AG09319 (cell line): ENCODE measurements at regions not wholly inside any gene's neighbourhood (a gene's known extent, or its start where the extent isn't known, plus 50 kb on each side); places are given as distances from the start of the nearest gene placed in this dataset.

ENCODE experiments used
- DNase-seq: peaks from one replicate; pipeline ENCODE4 v3.0.0-alpha.2; 2010; ENCODE audit warnings: low read depth; ENCODE audit errors: extremely low read depth
- CTCF ChIP-seq: IDR thresholded peaks from 2 replicates; pipeline ENCODE4 v1.5.1; 2011; ENCODE audit warnings: low read depth, mild to moderate bottlenecking, inconsistent platforms, low read length, moderate library complexity

GRCh38 chr5:63124266-63124665 is 545.6 kb downstream of the LRRC70 start:
- DNase-seq: no peak
- TF ChIP-seq CTCF: no peak

GRCh38 chr5:63121471-63121870 is 542.9 kb downstream of the LRRC70 start:
- TF ChIP-seq CTCF: no peak
- no peak for DNase-seq

GRCh38 chr5:63118221-63118620 is 539.6 kb downstream of the LRRC70 start:
- no peak for TF ChIP-seq CTCF
- DNase-seq: no peak

GRCh38 chr5:63111891-63112290 is 533.3 kb downstream of the LRRC70 start:
- TF ChIP-seq CTCF: no peak

GRCh38 chr5:63101870-63102269 is 523.3 kb downstream of the LRRC70 start:
- no peak for TF ChIP-seq CTCF

More at GRCh38 chr5:63111891-63112290, 533.3 kb downstream of the LRRC70 start:
- no peak for DNase-seq

GRCh38 chr5:63097286-63097685 is 518.7 kb downstream of the LRRC70 start:
- no peak for DNase-seq
- no peak for TF ChIP-seq CTCF

More at GRCh38 chr5:63101870-63102269, 523.3 kb downstream of the LRRC70 start:
- DNase-seq: no peak

- TF ChIP-seq CTCF: no peak
Measured at GRCh38 chr5:63094730-63095129, 516.1 kb downstream of the LRRC70 start.

GRCh38 chr5:63089147-63089546 is 510.5 kb downstream of the LRRC70 start:
- no peak for TF ChIP-seq CTCF
- DNase-seq: no peak

More at GRCh38 chr5:63094730-63095129, 516.1 kb downstream of the LRRC70 start:
- DNase-seq: no peak
